ENCODE measurements at regions not wholly inside any gene's neighbourhood (a gene's known extent, or its start where the extent isn't known, plus 50 kb on each side); places are given as distances from the start of the nearest gene placed in this dataset.

GRCh38 chr10:44618910-44619309, 234.0 kb upstream of the CXCL12 start:
- no peak for DNase-seq (ENCODE audit: low read depth, low spot score)

- no peak for DNase-seq (ENCODE audit: low read depth, low spot score)
Observed at GRCh38 chr10:44619521-44619920, 234.6 kb upstream of the CXCL12 start.

- DNase-seq (ENCODE audit: low read depth, low spot score), result no peak
Observed at GRCh38 chr10:44619975-44620374, 235.1 kb upstream of the CXCL12 start.

- no peak for DNase-seq (ENCODE audit: low read depth, low spot score)
Observed at GRCh38 chr10:44627591-44628354, 242.9 kb upstream of the CXCL12 start.

- no peak for DNase-seq (ENCODE audit: low read depth, low spot score)
Observed at GRCh38 chr10:44628921-44629320, 244.0 kb upstream of the CXCL12 start.

GRCh38 chr10:44635176-44635575, 250.3 kb upstream of the CXCL12 start:
- DNase-seq (ENCODE audit: low read depth, low spot score), result no peak

- DNase-seq (ENCODE audit: low read depth, low spot score), result no peak
Observed at GRCh38 chr10:44636625-44637024, 251.7 kb upstream of the CXCL12 start.

- no peak for DNase-seq (ENCODE audit: low read depth, low spot score)
Observed at GRCh38 chr10:44640429-44640828, 255.5 kb upstream of the CXCL12 start.

- no peak for DNase-seq (ENCODE audit: low read depth, low spot score)
Observed at GRCh38 chr10:44647473-44647872, 262.6 kb upstream of the CXCL12 start.

- no peak for DNase-seq (ENCODE audit: low read depth, low spot score)
Observed at GRCh38 chr10:44647877-44648542, 263.1 kb upstream of the CXCL12 start.

- DNase-seq (ENCODE audit: low read depth, low spot score), result no peak
Observed at GRCh38 chr10:44650691-44651661, 260.2 kb upstream of the TMEM72 start.

- no peak for DNase-seq (ENCODE audit: low read depth, low spot score)
Observed at GRCh38 chr10:44651834-44652233, 259.3 kb upstream of the TMEM72 start.

GRCh38 chr10:44659320-44659719, 251.8 kb upstream of the TMEM72 start:
- DNase-seq (ENCODE audit: low read depth, low spot score), result no peak

GRCh38 chr10:44660271-44660670, 250.9 kb upstream of the TMEM72 start:
- DNase-seq (ENCODE audit: low read depth, low spot score), result no peak

GRCh38 chr10:44662051-44662450, 249.1 kb upstream of the TMEM72 start:
- no peak for DNase-seq (ENCODE audit: low read depth, low spot score)

GRCh38 chr10:44668336-44668735, 242.8 kb upstream of the TMEM72 start:
- peak; percentile 55 for DNase-seq (ENCODE audit: low read depth, low spot score)

- no peak for DNase-seq (ENCODE audit: low read depth, low spot score)
Observed at GRCh38 chr10:44671319-44671718, 239.8 kb upstream of the TMEM72 start.

GRCh38 chr10:44673245-44673983, 237.7 kb upstream of the TMEM72 start:
- no peak for DNase-seq (ENCODE audit: low read depth, low spot score)

- DNase-seq (ENCODE audit: low read depth, low spot score), result no peak
Observed at GRCh38 chr10:44674536-44675386, 236.4 kb upstream of the TMEM72 start.

- no peak for DNase-seq (ENCODE audit: low read depth, low spot score)
Observed at GRCh38 chr10:44675387-44675874, 235.7 kb upstream of the TMEM72 start.

All from ELF-1 (cell line).